ENCODE measurements at regions not wholly inside any gene's neighbourhood (a gene's known extent, or its start where the extent isn't known, plus 50 kb on each side); places are given as distances from the start of the nearest gene placed in this dataset.

DNA sequence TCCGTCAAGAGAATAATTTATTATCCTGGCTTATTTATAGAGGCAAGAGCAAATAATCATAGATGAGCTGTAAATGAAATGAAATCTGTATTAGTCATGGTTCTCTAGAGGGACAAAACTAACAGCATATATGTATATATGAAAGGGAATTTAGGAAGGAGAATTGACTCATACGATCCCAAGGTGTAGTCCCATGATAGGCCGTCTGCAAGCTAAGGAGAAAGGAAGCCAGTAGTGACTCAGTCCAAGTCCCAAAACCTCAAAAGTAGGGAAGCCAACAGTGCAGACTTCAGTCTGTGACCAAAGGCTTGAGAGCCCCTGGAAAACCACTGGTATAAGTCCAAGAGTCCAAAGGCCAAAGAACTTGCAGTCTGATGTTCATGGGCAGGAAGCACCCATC is 515.9 kb upstream of the CYLC2 start:
- TF ChIP-seq, protein P1, sequence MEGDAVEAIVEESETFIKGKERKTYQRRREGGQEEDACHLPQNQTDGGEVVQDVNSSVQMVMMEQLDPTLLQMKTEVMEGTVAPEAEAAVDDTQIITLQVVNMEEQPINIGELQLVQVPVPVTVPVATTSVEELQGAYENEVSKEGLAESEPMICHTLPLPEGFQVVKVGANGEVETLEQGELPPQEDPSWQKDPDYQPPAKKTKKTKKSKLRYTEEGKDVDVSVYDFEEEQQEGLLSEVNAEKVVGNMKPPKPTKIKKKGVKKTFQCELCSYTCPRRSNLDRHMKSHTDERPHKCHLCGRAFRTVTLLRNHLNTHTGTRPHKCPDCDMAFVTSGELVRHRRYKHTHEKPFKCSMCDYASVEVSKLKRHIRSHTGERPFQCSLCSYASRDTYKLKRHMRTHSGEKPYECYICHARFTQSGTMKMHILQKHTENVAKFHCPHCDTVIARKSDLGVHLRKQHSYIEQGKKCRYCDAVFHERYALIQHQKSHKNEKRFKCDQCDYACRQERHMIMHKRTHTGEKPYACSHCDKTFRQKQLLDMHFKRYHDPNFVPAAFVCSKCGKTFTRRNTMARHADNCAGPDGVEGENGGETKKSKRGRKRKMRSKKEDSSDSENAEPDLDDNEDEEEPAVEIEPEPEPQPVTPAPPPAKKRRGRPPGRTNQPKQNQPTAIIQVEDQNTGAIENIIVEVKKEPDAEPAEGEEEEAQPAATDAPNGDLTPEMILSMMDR (IDR thresholded peaks at IDR 0.05), result no peak
- TF ChIP-seq POLR2A (IDR thresholded peaks at IDR 0.05) (no peak), EP300 (IDR thresholded peaks at IDR 0.05) (no peak), POLR2AphosphoS5 (IDR thresholded peaks at IDR 0.05) (no peak)
